ENCODE measurements at regions not wholly inside any gene's neighbourhood (a gene's known extent, or its start where the extent isn't known, plus 50 kb on each side); places are given as distances from the start of the nearest gene placed in this dataset.

- ATAC-seq, result no peak
- TF ChIP-seq OSR1 (CRISPR knock-in tag; IDR thresholded peaks at IDR 0.05) (no peak), ARNTL (CRISPR knock-in tag; IDR thresholded peaks at IDR 0.05; ENCODE audit: borderline replicate concordance, low read depth) (no peak), SNAI2 (CRISPR knock-in tag; IDR thresholded peaks at IDR 0.05) (no peak), BACH2 (CRISPR knock-in tag; IDR thresholded peaks at IDR 0.05; ENCODE audit: borderline replicate concordance) (no peak)
- TF ChIP-seq, protein P1, sequence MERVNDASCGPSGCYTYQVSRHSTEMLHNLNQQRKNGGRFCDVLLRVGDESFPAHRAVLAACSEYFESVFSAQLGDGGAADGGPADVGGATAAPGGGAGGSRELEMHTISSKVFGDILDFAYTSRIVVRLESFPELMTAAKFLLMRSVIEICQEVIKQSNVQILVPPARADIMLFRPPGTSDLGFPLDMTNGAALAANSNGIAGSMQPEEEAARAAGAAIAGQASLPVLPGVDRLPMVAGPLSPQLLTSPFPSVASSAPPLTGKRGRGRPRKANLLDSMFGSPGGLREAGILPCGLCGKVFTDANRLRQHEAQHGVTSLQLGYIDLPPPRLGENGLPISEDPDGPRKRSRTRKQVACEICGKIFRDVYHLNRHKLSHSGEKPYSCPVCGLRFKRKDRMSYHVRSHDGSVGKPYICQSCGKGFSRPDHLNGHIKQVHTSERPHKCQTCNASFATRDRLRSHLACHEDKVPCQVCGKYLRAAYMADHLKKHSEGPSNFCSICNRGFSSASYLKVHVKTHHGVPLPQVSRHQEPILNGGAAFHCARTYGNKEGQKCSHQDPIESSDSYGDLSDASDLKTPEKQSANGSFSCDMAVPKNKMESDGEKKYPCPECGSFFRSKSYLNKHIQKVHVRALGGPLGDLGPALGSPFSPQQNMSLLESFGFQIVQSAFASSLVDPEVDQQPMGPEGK (CRISPR knock-in tag; IDR thresholded peaks at IDR 0.05; ENCODE audit: borderline replicate concordance), result no peak
These were observed 130.0 kb downstream of the ELAPOR2 start for GRCh38 chr7:86929293-86930109.

DNA sequence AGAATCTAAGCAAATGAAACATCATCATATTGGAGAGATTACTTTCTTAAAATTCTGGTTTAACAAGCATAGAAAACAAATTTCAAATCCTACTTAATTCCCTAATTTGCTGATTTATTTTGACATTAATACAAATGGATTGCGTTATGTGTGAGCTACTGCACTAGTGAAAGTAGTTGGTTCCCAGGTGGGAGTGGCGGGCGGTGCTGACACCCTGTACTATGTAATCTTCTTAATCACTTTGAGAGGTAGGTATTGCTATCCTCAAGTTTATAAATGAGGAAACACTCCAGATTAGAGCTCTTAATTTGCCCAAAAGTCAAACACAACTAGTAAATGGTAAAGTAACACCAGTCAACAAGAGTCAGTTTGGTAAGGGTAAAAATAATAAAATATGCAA is 131.1 kb downstream of the ELAPOR2 start:
- no peak for ATAC-seq
- TF ChIP-seq ZC3H10 (CRISPR knock-in tag; IDR thresholded peaks at IDR 0.05), result no peak
- no peak for TF ChIP-seq ZNF565 (CRISPR knock-in tag; conservative IDR thresholded peaks at IDR 0.05; ENCODE audit: low read depth)
- TF ChIP-seq TSHZ2 (CRISPR knock-in tag; IDR thresholded peaks at IDR 0.05), result no peak
- TF ChIP-seq SNAI2 (CRISPR knock-in tag; IDR thresholded peaks at IDR 0.05), result no peak
- TF ChIP-seq BACH2 (CRISPR knock-in tag; IDR thresholded peaks at IDR 0.05; ENCODE audit: borderline replicate concordance), result no peak
- no peak for TF ChIP-seq TCF4 (CRISPR knock-in tag; IDR thresholded peaks at IDR 0.05; ENCODE audit: borderline replicate concordance)
- TF ChIP-seq, protein P1 (CRISPR knock-in tag; IDR thresholded peaks at IDR 0.05; ENCODE audit: borderline replicate concordance), result no peak
- TF ChIP-seq ZFP3 (CRISPR knock-in tag; IDR thresholded peaks at IDR 0.05), result no peak
- TF ChIP-seq GLIS3 (CRISPR knock-in tag; IDR thresholded peaks at IDR 0.05), result no peak

- ATAC-seq, result peak; percentile 94
- TF ChIP-seq ZNF70 (CRISPR knock-in tag; IDR thresholded peaks at IDR 0.05) (no peak), TCF4 (CRISPR knock-in tag; IDR thresholded peaks at IDR 0.05; ENCODE audit: borderline replicate concordance) (no peak), CSRNP3 (CRISPR knock-in tag; IDR thresholded peaks at IDR 0.05) (no peak), BACH2 (CRISPR knock-in tag; IDR thresholded peaks at IDR 0.05; ENCODE audit: borderline replicate concordance) (no peak), TSHZ2 (CRISPR knock-in tag; IDR thresholded peaks at IDR 0.05) (no peak), ZNF565 (CRISPR knock-in tag; conservative IDR thresholded peaks at IDR 0.05; ENCODE audit: low read depth) (no peak), ARNTL (CRISPR knock-in tag; IDR thresholded peaks at IDR 0.05; ENCODE audit: borderline replicate concordance, low read depth) (no peak), OSR1 (CRISPR knock-in tag; IDR thresholded peaks at IDR 0.05) (no peak), ISL1 (CRISPR knock-in tag; IDR thresholded peaks at IDR 0.05) (no peak), ZC3H10 (CRISPR knock-in tag; IDR thresholded peaks at IDR 0.05) (no peak), ZFP3 (CRISPR knock-in tag; IDR thresholded peaks at IDR 0.05) (no peak)
These were observed 132.7 kb downstream of the ELAPOR2 start for GRCh38 chr7:86926732-86927131.
